GM12878 (cell line): ENCODE measurements at regions not wholly inside any gene's neighbourhood (a gene's known extent, or its start where the extent isn't known, plus 50 kb on each side); places are given as distances from the start of the nearest gene placed in this dataset.

Source experiments
- ATAC-seq: fragments of 200-7000 bp; cut with Tn5 transposase; 3 replicates; pipeline ENCODE4 v1.9.1; 2020; ENCODE audit warnings: mild to moderate bottlenecking, moderate library complexity
- BruUV-seq: library from RNA; stranded (reverse); fragments of 400-500 nt; replicated peaks from 2 replicates; lab custom pipeline; 2021; lab: Mats Ljungman, UMichigan
- CTCF ChIA-PET: fragments of 300-600 bp; sonication (Branson Sonifier 250); formaldehyde crosslinking; extraction: SDS; loops from one replicate; lab custom pipeline; 2021; ENCODE audit warnings: inconsistent platforms; lab: Yijun Ruan, JAX
- POLR2A ChIA-PET: fragments of 350-600 bp; formaldehyde crosslinking; extraction: SDS; loops from one replicate; lab custom pipeline; 2021; ENCODE audit warnings: inconsistent platforms; lab: Charles Lee
- RAD21 ChIA-PET: fragments of 300-600 bp; sonication (Branson Sonifier 250); formaldehyde crosslinking; loops from one replicate; lab custom pipeline; 2023; ENCODE audit warnings: antibody characterized with exemption; ENCODE audit not compliant: unreplicated experiment; lab: Charles Lee
- SMC1A ChIA-PET: fragments of 300-600 bp; sonication (Branson Sonifier 250); formaldehyde crosslinking; loops from one replicate; lab custom pipeline; 2023; ENCODE audit not compliant: unreplicated experiment, uncharacterized antibody; lab: Charles Lee
- DNase-seq: peaks from one replicate; pipeline ENCODE4 v3.0.0-alpha.2; 2011; ENCODE audit warnings: low read depth, low spot score
- FAIRE-seq: peaks from 3 replicates; lab custom pipeline; 2011; peaks lifted over from hg19 to GRCh38; lab: Jason Lieb, UNC
- H2AFZ ChIP-seq: 2 replicates; pipeline ENCODE4 v1.6.0; 2011; ENCODE audit warnings: low read depth, low read length, control low read depth; ENCODE audit not compliant: control insufficient read depth
- H3K27ac ChIP-seq: 2 replicates; pipeline ENCODE4 v1.5.1; 2011; ENCODE audit warnings: control low read depth; ENCODE audit not compliant: control insufficient read depth, insufficient read depth
- H3K27me3 ChIP-seq, 2 experiments: replicated peaks in 1 of 2; 2 replicates each; pipeline versions ENCODE4 v1.6.0 to v1.6.1; 2011; ENCODE audit warnings: low read length in 1 of 2; ENCODE audit not compliant: control insufficient read depth in 2 of 2, insufficient read depth in 2 of 2
- H3K36me3 ChIP-seq, 2 experiments: 2 replicates each; pipeline ENCODE4 v1.5.1; 2011; ENCODE audit warnings: low read length in 1 of 2; ENCODE audit not compliant: control insufficient read depth in 2 of 2, insufficient read depth in 2 of 2
- H3K4me1 ChIP-seq: 2 replicates; pipeline ENCODE4 v1.6.1; 2011; ENCODE audit warnings: mild to moderate bottlenecking, low read length, moderate library complexity, mixed read lengths; ENCODE audit not compliant: control insufficient read depth, insufficient read depth
- H3K4me2 ChIP-seq: 2 replicates; pipeline ENCODE4 v1.6.0; 2011; ENCODE audit warnings: control low read depth; ENCODE audit not compliant: control insufficient read depth, insufficient read depth
- H3K4me3 ChIP-seq: fragments of 200-600 bp; sonication (generic); 2 replicates; pipeline ENCODE4 v1.5.1; 2016
- H3K79me2 ChIP-seq: 2 replicates; pipeline ENCODE4 v1.6.0; 2011; ENCODE audit warnings: low read length; ENCODE audit not compliant: control insufficient read depth, insufficient read depth
- H3K9ac ChIP-seq: 2 replicates; pipeline ENCODE4 v1.8.0; 2011; ENCODE audit warnings: low read length, control low read depth, mixed read lengths; ENCODE audit not compliant: control insufficient read depth, insufficient read depth
- H3K9me3 ChIP-seq: replicated peaks from 3 replicates; pipeline ENCODE4 v1.5.1; 2011; ENCODE audit warnings: mild to moderate bottlenecking, low read length; ENCODE audit not compliant: control insufficient read depth, insufficient read depth
- H4K20me1 ChIP-seq: 2 replicates; pipeline ENCODE4 v1.6.0; 2011; ENCODE audit not compliant: control insufficient read depth, insufficient read depth
- ATF7 ChIP-seq: fragments of 450-650 bp; IDR thresholded peaks from 2 replicates; pipeline ENCODE4 v1.6.1; 2016; ENCODE audit warnings: low read depth, mild to moderate bottlenecking
- BCL3 ChIP-seq: IDR thresholded peaks from 2 replicates; pipeline ENCODE4 v1.6.1; 2011; ENCODE audit warnings: borderline replicate concordance, low read depth, mild to moderate bottlenecking, moderate library complexity, low read length; ENCODE audit not compliant: insufficient read depth, poor library complexity, severe bottlenecking
- BRCA1 ChIP-seq: IDR thresholded peaks from 2 replicates; pipeline ENCODE4 v1.6.1; 2011; ENCODE audit warnings: low read depth, low read length, improper control_type of control experiment
- FOS ChIP-seq: IDR thresholded peaks from 3 replicates; pipeline ENCODE4 v1.6.1; 2011; ENCODE audit warnings: borderline replicate concordance; ENCODE audit not compliant: insufficient read length; ENCODE audit errors: extremely low read depth
- FOXM1 ChIP-seq: IDR thresholded peaks from 2 replicates; pipeline ENCODE4 v1.6.1; 2012; ENCODE audit warnings: low read depth, mild to moderate bottlenecking, inconsistent platforms, low read length, moderate library complexity
- NR2C2 ChIP-seq: IDR thresholded peaks from 2 replicates; pipeline ENCODE4 v1.6.1; 2011; ENCODE audit warnings: borderline replicate concordance, low read depth; ENCODE audit not compliant: control insufficient read depth, insufficient read length
- NRF1 ChIP-seq: conservative IDR thresholded peaks from 2 replicates; pipeline ENCODE4 v1.6.1; 2011; ENCODE audit warnings: mild to moderate bottlenecking, low read depth, low read length, improper control_type of control experiment
- PKNOX1 ChIP-seq: fragments of 450-650 bp; IDR thresholded peaks from 2 replicates; pipeline ENCODE4 v1.6.1; 2016; ENCODE audit warnings: mild to moderate bottlenecking
- SMC3 ChIP-seq: IDR thresholded peaks from 2 replicates; pipeline ENCODE4 v1.6.1; 2011; ENCODE audit warnings: low read length, improper control_type of control experiment, borderline replicate concordance
- SUPT20H ChIP-seq: IDR thresholded peaks from 2 replicates; pipeline ENCODE4 v1.6.1; 2011; ENCODE audit warnings: low read depth, mild to moderate bottlenecking, low read length, moderate library complexity, borderline replicate concordance; ENCODE audit not compliant: control insufficient read depth
- WRNIP1 ChIP-seq: IDR thresholded peaks from 2 replicates; pipeline ENCODE4 v1.6.1; 2011; ENCODE audit warnings: low read depth, low read length, improper control_type of control experiment, borderline replicate concordance
- ZNF384 ChIP-seq: IDR thresholded peaks from 2 replicates; pipeline ENCODE4 v1.6.1; 2012; ENCODE audit warnings: low read depth, mild to moderate bottlenecking, low read length, improper control_type of control experiment, borderline replicate concordance
- WGBS: methylation state at CpG from one replicate; pipeline ENCODE4 v1.1.6; 2016; ENCODE audit warnings: low lambda C conversion rate; ENCODE audit not compliant: insufficient replicate concordance, insufficient coverage; ENCODE audit errors: missing lambda C conversion rate; 5-methylcytosine and 5-hydroxymethylcytosine counted together
- in situ Hi-C: fragments of 300-500 bp; cut with MboI; formaldehyde crosslinking; loops from 9 replicates; pipeline ENCODE4 v1.14.3; 2018; ENCODE audit warnings: mixed read lengths
- intact Hi-C: fragments of 100-400 bp; cut with micrococcal nuclease; formaldehyde crosslinking; loops from one replicate; pipeline ENCODE4 v1.14.2; 2022; ENCODE audit not compliant: unreplicated experiment

GRCh38 chr9:105966834-105967233 lies 272.5 kb downstream of the TMEM38B start:
- ChIA-PET SMC1A (interaction anchor here (1.1 kb wide), 1 partner anchor 11 kb away, joined by 3 read pairs; no protein-coding TSS in a partner anchor), RAD21 (no interaction called here), POLR2A (no interaction called here), CTCF (no interaction called here)
- ATAC-seq (no peak), DNase-seq (no peak), FAIRE-seq (no peak)
- no TSS peak for BruUV-seq
- H3K9ac ChIP-seq = no peak overlapping the region
- no peaks in the 10 kb centered on the region for H3K4me1 ChIP-seq
- in situ Hi-C loops = no loop called here
- H3K9me3 ChIP-seq = no peaks in the 10 kb centered on the region
- no peaks in the 10 kb centered on the region for H4K20me1 ChIP-seq
- H3K4me3 ChIP-seq = no peak overlapping the region
- WGBS = 0% methylated on average over 1 of the region's 1 CpG
- H3K36me3 ChIP-seq = no peaks in the 10 kb centered on the region
- no peak for TF ChIP-seq WRNIP1
- no peak for TF ChIP-seq ZNF384
- TF ChIP-seq NRF1 = no peak
- TF ChIP-seq BCL3 = no peak
- no peak for TF ChIP-seq FOS
- no peak for TF ChIP-seq BRCA1
- TF ChIP-seq PKNOX1 = no peak
- no peak for TF ChIP-seq SMC3
- no peak for TF ChIP-seq SUPT20H
- no peak for TF ChIP-seq NR2C2
- TF ChIP-seq FOXM1 = no peak
- TF ChIP-seq ATF7 = no peak
- H3K27me3 ChIP-seq = no peaks in the 10 kb centered on the region
- H3K27ac ChIP-seq = no peak overlapping the region
- no peak overlapping the region for H2AFZ ChIP-seq
- intact Hi-C loops = no loop called here
- H3K4me2 ChIP-seq = no peak overlapping the region
- H3K79me2 ChIP-seq = no peaks in the 10 kb centered on the region
